HEK293T (cell line): ENCODE measurements at regions not wholly inside any gene's neighbourhood (a gene's known extent, or its start where the extent isn't known, plus 50 kb on each side); places are given as distances from the start of the nearest gene placed in this dataset.

Source experiments
- ARNT ChIP-seq: fragments of 450-650 bp; IDR thresholded peaks from 2 replicates; pipeline ENCODE4 v1.6.1; 2017; ENCODE audit warnings: mild to moderate bottlenecking
- FOXM1 ChIP-seq: fragments of 450-650 bp; IDR thresholded peaks from 2 replicates; pipeline ENCODE4 v1.6.1; 2017; ENCODE audit warnings: mild to moderate bottlenecking, borderline replicate concordance
- SP1 ChIP-seq: fragments of 450-650 bp; IDR thresholded peaks from 2 replicates; pipeline ENCODE4 v1.6.1; 2017
- TARDBP ChIP-seq: fragments of 450-650 bp; IDR thresholded peaks from 2 replicates; pipeline ENCODE4 v1.6.1; 2016

GRCh38 chr13:21882766-21883165 is 211.9 kb downstream of the FGF9 start:
- TF ChIP-seq TARDBP (no peak), FOXM1 (no peak), SP1 (no peak), ARNT (no peak)
